OCI-LY1 (cell line): ENCODE measurements at regions not wholly inside any gene's neighbourhood (a gene's known extent, or its start where the extent isn't known, plus 50 kb on each side); places are given as distances from the start of the nearest gene placed in this dataset.

ENCODE experiments used
- H2AFZ ChIP-seq: fragments of 200-600 bp; sonication (generic), shearing (Covaris generic); 2 replicates; pipeline ENCODE4 v1.6.0; 2014; ENCODE audit warnings: antibody characterized with exemption, mild to moderate bottlenecking, low read length
- H3F3A ChIP-seq: fragments of 200-600 bp; sonication (generic), shearing (Covaris generic); 2 replicates; pipeline ENCODE4 v1.6.0; 2014; ENCODE audit warnings: mild to moderate bottlenecking, antibody characterized with exemption, low read length, moderate library complexity; ENCODE audit not compliant: insufficient read depth
- H3K27ac ChIP-seq: fragments of 200-600 bp; sonication (generic); 2 replicates; pipeline ENCODE4 v1.5.1; 2014; ENCODE audit warnings: low read length, mixed run types, mild to moderate bottlenecking, low read depth; ENCODE audit not compliant: poor library complexity, severe bottlenecking
- H3K27me3 ChIP-seq: fragments of 200-600 bp; sonication (generic); 2 replicates; pipeline ENCODE4 v1.6.0; 2014; ENCODE audit warnings: antibody characterized with exemption, mild to moderate bottlenecking, low read length, moderate library complexity; ENCODE audit not compliant: insufficient read depth
- H3K36me3 ChIP-seq: fragments of 200-600 bp; sonication (generic); 2 replicates; pipeline ENCODE4 v1.6.1; 2014; ENCODE audit warnings: mild to moderate bottlenecking, antibody characterized with exemption, low read length, moderate library complexity, mixed read lengths; ENCODE audit not compliant: insufficient read depth
- H3K4me1 ChIP-seq: fragments of 200-600 bp; sonication (generic); 2 replicates; pipeline ENCODE4 v1.5.1; 2014; ENCODE audit warnings: mild to moderate bottlenecking, low read length, moderate library complexity; ENCODE audit not compliant: insufficient read depth, severe bottlenecking
- H3K4me2 ChIP-seq: fragments of 200-600 bp; sonication (generic), shearing (Covaris generic); 2 replicates; pipeline ENCODE4 v1.6.1; 2014; ENCODE audit warnings: low read length
- H3K4me3 ChIP-seq: fragments of 200-600 bp; sonication (generic); 2 replicates; pipeline ENCODE4 v1.5.1; 2014; ENCODE audit warnings: low read length, low read depth, mild to moderate bottlenecking, mixed read lengths; ENCODE audit not compliant: poor library complexity, severe bottlenecking
- H3K79me2 ChIP-seq: fragments of 200-600 bp; shearing (Covaris generic); 2 replicates; pipeline ENCODE4 v1.6.1; 2016; ENCODE audit warnings: mixed run types, low read length, mixed read lengths; ENCODE audit not compliant: insufficient read depth
- H3K9ac ChIP-seq: fragments of 200-600 bp; sonication (generic), shearing (Covaris generic); 2 replicates; pipeline ENCODE4 v1.6.1; 2014; ENCODE audit warnings: mild to moderate bottlenecking, low read length, mixed read lengths
- H3K9me2 ChIP-seq: fragments of 200-600 bp; sonication (generic), shearing (Covaris generic); 2 replicates; pipeline ENCODE4 v1.6.1; 2014; ENCODE audit warnings: low read depth, mild to moderate bottlenecking, low read length, mixed read lengths
- H3K9me3 ChIP-seq: fragments of 200-600 bp; shearing (Covaris generic); 2 replicates; pipeline ENCODE4 v1.6.1; 2014; ENCODE audit warnings: low read length, mixed read lengths
- H4K20me1 ChIP-seq: fragments of 200-600 bp; sonication (generic), shearing (Covaris generic); 2 replicates; pipeline ENCODE4 v1.6.0; 2016; ENCODE audit warnings: mild to moderate bottlenecking, low read length; ENCODE audit not compliant: insufficient read depth
- EZH2 ChIP-seq: fragments of 200-600 bp; sonication (generic), shearing (Covaris generic); IDR thresholded peaks from 2 replicates; pipeline ENCODE4 v1.8.0; 2017; ENCODE audit warnings: borderline replicate concordance, mixed run types, mild to moderate bottlenecking, antibody characterized with exemption, low read length, moderate library complexity, mixed read lengths
- TF ChIP-seq, protein P1 (sequence below): fragments of 200-600 bp; sonication (generic), shearing (Covaris generic); IDR thresholded peaks from 2 replicates; pipeline ENCODE4 v1.5.1; 2017; ENCODE audit warnings: mild to moderate bottlenecking, antibody characterized with exemption, low read length, moderate library complexity, mixed read lengths

- Histone ChIP-seq H3K4me2 (no peak overlapping the region), H4K20me1 (no peaks in the 10 kb centered on the region), H2AFZ (no peak overlapping the region), H3K36me3 (no peaks in the 10 kb centered on the region), H3K27ac (no peak overlapping the region), H3K4me3 (no peak overlapping the region), H3F3A (no peaks in the 10 kb centered on the region), H3K9ac (no peak overlapping the region), H3K9me3 (no peaks in the 10 kb centered on the region), H3K79me2 (no peaks in the 10 kb centered on the region), H3K9me2 (no peaks in the 10 kb centered on the region), H3K27me3 (no peaks in the 10 kb centered on the region), H3K4me1 (no peaks in the 10 kb centered on the region)
- TF ChIP-seq, protein P1, sequence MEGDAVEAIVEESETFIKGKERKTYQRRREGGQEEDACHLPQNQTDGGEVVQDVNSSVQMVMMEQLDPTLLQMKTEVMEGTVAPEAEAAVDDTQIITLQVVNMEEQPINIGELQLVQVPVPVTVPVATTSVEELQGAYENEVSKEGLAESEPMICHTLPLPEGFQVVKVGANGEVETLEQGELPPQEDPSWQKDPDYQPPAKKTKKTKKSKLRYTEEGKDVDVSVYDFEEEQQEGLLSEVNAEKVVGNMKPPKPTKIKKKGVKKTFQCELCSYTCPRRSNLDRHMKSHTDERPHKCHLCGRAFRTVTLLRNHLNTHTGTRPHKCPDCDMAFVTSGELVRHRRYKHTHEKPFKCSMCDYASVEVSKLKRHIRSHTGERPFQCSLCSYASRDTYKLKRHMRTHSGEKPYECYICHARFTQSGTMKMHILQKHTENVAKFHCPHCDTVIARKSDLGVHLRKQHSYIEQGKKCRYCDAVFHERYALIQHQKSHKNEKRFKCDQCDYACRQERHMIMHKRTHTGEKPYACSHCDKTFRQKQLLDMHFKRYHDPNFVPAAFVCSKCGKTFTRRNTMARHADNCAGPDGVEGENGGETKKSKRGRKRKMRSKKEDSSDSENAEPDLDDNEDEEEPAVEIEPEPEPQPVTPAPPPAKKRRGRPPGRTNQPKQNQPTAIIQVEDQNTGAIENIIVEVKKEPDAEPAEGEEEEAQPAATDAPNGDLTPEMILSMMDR = no peak
- TF ChIP-seq EZH2 = no peak
Observed at GRCh38 chr4:83728191-83728590, 192.3 kb downstream of the GPAT3 start.

- Histone ChIP-seq H3K27ac (no peak overlapping the region), H4K20me1 (no peaks in the 10 kb centered on the region), H3K9me3 (no peaks in the 10 kb centered on the region), H3F3A (no peaks in the 10 kb centered on the region), H3K4me3 (no peak overlapping the region), H3K36me3 (no peaks in the 10 kb centered on the region), H3K27me3 (no peaks in the 10 kb centered on the region), H3K4me2 (no peak overlapping the region), H3K9me2 (no peaks in the 10 kb centered on the region), H3K4me1 (no peaks in the 10 kb centered on the region), H3K9ac (no peak overlapping the region), H2AFZ (no peak overlapping the region), H3K79me2 (no peaks in the 10 kb centered on the region)
- TF ChIP-seq, protein P1 = no peak
- no peak for TF ChIP-seq EZH2
Observed at GRCh38 chr4:83725336-83726085, 189.6 kb downstream of the GPAT3 start.

DNA sequence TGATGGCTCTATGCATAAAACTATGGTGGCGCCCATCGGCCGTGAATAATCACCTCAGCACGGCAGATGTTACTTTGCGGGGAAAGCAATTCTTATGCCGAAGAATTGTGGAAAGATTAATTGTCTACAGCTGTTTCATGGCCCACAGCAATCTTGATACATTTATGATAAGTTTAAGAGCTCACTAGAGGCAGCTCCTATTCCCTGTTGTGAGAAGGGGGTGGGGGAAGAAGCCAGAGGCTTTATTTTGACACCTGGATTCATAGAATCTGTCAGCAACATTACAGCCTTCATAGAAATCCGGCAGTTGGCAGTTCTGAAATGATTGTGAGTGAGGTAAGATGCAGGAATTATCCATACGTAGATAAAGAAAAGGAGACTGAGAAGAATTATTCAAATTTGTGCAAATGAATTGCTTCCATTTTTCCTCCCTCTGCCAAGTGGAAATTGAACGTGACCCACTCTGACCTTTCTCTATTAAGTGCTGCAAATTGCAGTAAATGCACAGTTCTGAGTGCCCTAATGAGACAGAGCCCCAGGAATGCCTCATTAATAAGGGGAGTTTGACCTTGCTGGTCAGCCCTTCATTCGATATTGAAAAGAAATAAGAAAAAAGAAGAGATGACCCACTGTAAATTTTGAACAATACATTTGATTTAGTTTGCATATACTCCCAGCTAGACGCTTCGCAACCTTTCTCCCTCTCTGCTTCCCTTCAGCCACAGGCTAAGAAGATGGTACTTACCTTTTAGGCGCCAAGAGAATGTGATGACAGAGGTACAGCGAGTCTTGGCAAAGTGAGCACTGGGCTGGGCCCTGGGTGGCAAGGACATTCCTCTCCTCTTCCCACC lies 188.8 kb downstream of the GPAT3 start:
- Histone ChIP-seq H3K79me2 (no peaks in the 10 kb centered on the region), H3K4me2 (no peak overlapping the region), H3K9me3 (no peaks in the 10 kb centered on the region), H3F3A (no peaks in the 10 kb centered on the region), H2AFZ (no peak overlapping the region), H3K9me2 (no peaks in the 10 kb centered on the region), H3K36me3 (no peaks in the 10 kb centered on the region), H3K9ac (no peak overlapping the region), H3K27ac (no peak overlapping the region), H3K4me3 (no peak overlapping the region), H3K27me3 (no peaks in the 10 kb centered on the region), H3K4me1 (no peaks in the 10 kb centered on the region), H4K20me1 (no peaks in the 10 kb centered on the region)
- no peak for TF ChIP-seq EZH2
- TF ChIP-seq, protein P1 = no peak
